AG04449 (cell line): ENCODE measurements at regions not wholly inside any gene's neighbourhood (a gene's known extent, or its start where the extent isn't known, plus 50 kb on each side); places are given as distances from the start of the nearest gene placed in this dataset.
"Not testable (repeated sequence)": the region's sequence is repeated elsewhere in the genome, so short reads cannot be mapped to it uniquely, and the experiment has no call there.

ENCODE experiments used
- CTCF ChIA-PET: fragments of 350-600 bp; formaldehyde crosslinking; extraction: SDS; loops from one replicate; lab custom pipeline; 2021; ENCODE audit warnings: antibody characterized with exemption; lab: Yijun Ruan, JAX
- POLR2A ChIA-PET: fragments of 400-600, 350-600 bp; formaldehyde crosslinking; extraction: SDS; loops from one replicate; lab custom pipeline; 2020; ENCODE audit warnings: antibody characterized with exemption, inconsistent platforms; lab: Yijun Ruan, JAX
- DNase-seq: peaks from one replicate; pipeline ENCODE4 v3.0.0-alpha.2; 2010; ENCODE audit warnings: low read depth, low spot score
- H3K4me3 ChIP-seq: 2 replicates; pipeline ENCODE4 v1.5.1; 2011; ENCODE audit warnings: low read depth, mild to moderate bottlenecking, control low read depth, low read length
- TF ChIP-seq, protein P1 (sequence below): IDR thresholded peaks from one replicate; pipeline ENCODE4 v1.5.1; 2011; ENCODE audit warnings: mild to moderate bottlenecking, moderate library complexity, low read length, control low read depth, inconsistent platforms; ENCODE audit not compliant: insufficient read depth; ENCODE audit errors: missing control alignments

GRCh38 chr3:14001136-14001535 lies 121.3 kb upstream of the WNT7A start:
- CTCF ChIA-PET = no interaction called here
- TF ChIP-seq, protein P1, sequence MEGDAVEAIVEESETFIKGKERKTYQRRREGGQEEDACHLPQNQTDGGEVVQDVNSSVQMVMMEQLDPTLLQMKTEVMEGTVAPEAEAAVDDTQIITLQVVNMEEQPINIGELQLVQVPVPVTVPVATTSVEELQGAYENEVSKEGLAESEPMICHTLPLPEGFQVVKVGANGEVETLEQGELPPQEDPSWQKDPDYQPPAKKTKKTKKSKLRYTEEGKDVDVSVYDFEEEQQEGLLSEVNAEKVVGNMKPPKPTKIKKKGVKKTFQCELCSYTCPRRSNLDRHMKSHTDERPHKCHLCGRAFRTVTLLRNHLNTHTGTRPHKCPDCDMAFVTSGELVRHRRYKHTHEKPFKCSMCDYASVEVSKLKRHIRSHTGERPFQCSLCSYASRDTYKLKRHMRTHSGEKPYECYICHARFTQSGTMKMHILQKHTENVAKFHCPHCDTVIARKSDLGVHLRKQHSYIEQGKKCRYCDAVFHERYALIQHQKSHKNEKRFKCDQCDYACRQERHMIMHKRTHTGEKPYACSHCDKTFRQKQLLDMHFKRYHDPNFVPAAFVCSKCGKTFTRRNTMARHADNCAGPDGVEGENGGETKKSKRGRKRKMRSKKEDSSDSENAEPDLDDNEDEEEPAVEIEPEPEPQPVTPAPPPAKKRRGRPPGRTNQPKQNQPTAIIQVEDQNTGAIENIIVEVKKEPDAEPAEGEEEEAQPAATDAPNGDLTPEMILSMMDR = no peak
- DNase-seq = no peak
- POLR2A ChIA-PET = interaction anchor here (1.4 kb wide), 1 partner anchor 124 kb away, joined by 3 read pairs; no protein-coding TSS in a partner anchor
- H3K4me3 ChIP-seq = no peak overlapping the region

DNA sequence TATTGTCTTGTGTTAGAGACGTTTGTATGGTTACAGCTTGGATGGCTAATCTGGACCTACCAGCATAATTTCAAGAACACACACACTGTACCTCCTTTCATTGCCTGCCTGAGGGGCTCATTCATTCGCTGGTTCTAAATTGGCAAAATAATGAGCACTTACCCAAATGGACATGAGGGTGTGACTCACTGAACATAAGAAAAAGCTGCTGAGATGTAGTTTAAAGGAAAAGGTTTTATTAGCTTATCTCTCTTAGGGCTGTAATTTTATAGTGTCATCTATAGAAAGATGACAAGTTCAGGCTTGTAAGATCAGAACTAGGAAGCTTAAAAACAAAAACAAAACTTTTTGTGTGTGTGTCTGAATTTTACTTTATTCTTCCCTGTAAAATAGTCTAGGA lies 120.7 kb upstream of the WNT7A start:
- DNase-seq = no peak
- CTCF ChIA-PET = no interaction called here
- TF ChIP-seq, protein P1 = no peak
- H3K4me3 ChIP-seq = no peak overlapping the region
- POLR2A ChIA-PET = interaction anchor here (1.4 kb wide), 1 partner anchor 125 kb away, joined by 3 read pairs; no protein-coding TSS in a partner anchor

DNA sequence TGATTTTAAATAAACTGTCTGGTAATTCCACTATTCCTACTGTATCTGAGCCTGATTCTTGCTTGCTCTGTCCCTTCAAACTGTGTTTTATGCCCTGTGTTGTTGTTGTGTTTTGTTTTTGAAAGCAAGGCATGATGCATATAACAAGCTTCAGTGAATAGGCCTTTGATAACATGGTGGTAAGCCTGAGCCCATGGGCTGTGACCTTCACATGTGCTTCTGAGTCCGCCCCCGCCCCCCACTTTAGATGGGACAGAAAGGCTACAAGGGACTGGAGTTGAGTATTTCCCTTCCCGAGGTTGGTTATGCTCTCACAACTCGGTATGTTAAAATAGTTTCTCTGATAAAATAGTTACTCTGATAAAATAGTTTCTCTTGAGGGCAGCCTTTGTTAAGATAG lies 119.0 kb upstream of the WNT7A start:
- no peak for DNase-seq
- POLR2A ChIA-PET = no interaction called here
- TF ChIP-seq, protein P1 = no peak
- H3K4me3 ChIP-seq = no peak overlapping the region
- CTCF ChIA-PET = no interaction called here

DNA sequence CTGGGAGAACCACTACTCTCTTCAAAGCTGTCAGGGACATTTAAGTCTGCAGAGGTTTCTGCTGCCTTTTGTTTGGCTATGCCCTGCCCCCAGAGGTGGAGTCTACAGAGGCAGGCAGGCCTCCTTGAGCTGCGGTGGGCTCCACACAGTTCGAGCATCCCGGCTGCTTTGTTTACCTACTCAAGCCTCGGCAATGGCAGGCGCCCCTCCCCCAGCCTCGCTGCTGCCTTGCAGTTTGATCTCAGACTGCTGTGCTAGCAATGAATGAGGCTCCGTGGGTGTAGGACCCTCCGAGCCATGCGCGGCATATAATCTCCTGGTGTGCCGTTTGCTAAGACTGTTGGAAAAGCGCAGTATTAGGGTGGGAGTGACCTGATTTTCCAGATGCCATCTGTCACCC lies 115.3 kb upstream of the WNT7A start:
- CTCF ChIA-PET, POLR2A ChIA-PET, H3K4me3 ChIP-seq, DNase-seq: not testable (repeated sequence)

DNA sequence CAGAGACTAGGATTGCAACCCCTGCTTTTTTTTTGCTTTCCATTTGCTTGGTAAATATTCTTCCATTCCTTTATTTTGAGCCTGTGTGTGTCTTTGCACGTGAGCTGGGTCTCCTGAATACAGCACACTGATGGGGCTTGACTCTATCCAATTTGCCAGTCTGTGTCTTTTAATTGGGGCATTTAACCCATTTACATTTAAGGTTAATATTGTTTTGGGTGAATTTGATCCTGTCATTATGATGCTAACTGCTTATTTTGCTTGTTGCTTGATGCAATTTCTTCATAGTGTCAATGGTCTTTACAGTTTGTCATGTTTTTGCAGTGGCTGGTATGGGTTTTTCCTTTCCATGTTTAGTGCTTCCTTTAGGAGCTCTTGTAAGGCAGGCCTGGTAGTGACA lies 109.1 kb upstream of the WNT7A start:
- H3K4me3 ChIP-seq, POLR2A ChIA-PET, CTCF ChIA-PET, DNase-seq: not testable (repeated sequence)

DNA sequence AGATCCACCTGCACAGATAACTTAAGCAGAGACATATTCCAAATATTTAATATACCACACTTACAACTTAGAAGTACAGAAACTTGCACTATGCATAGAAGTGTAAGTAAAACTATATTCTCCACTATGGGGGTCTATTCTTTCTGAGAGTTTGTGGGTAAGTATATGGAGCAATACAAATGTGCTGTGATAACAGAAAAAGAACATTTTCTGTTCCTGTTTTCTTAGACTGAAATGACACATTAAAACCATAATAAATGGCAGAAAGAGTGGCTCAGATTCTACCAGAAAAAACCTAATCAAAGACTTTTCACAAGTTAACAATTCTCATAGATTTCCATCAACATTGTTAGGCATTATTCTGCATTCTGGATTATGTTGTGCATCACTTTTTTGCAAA lies 96.6 kb upstream of the WNT7A start:
- ChIA-PET POLR2A (no interaction called here), CTCF (no interaction called here)
- DNase-seq = no peak
- TF ChIP-seq, protein P1 = no peak
- H3K4me3 ChIP-seq = no peak overlapping the region

DNA sequence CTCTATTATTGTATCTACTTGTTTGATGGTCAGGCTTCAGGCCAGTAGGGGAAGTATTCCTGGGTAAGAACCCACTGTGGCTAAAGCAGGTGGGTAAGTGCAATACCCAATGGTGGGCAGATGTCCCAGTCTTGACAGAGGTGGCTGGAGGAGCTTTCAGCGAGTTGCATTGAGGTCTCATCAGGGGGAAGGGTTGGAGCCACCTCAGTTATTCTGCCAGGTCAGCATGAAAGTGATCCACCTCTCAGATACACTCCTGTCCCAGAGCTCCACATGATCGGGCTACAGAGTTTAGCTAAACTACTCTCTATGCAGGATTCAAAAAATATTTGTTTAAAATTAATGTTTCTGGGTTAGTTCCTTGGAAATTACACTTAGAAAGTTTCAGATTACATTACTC lies 95.8 kb upstream of the WNT7A start:
- no peak overlapping the region for H3K4me3 ChIP-seq
- ChIA-PET CTCF (no interaction called here), POLR2A (no interaction called here)
- TF ChIP-seq, protein P1 = no peak
- DNase-seq = no peak
